BLaER1 (cell line): ENCODE measurements at regions not wholly inside any gene's neighbourhood (a gene's known extent, or its start where the extent isn't known, plus 50 kb on each side); places are given as distances from the start of the nearest gene placed in this dataset.
"Not testable (repeated sequence)": the region's sequence is repeated elsewhere in the genome, so short reads cannot be mapped to it uniquely, and the experiment has no call there.

Experiments used
- H3K27ac ChIP-seq: shearing (Covaris generic); formaldehyde crosslinking; 2 replicates; pipeline ENCODE4 v1.8.1; 2022
- H3K27me3 ChIP-seq: shearing (Covaris generic); formaldehyde crosslinking; 2 replicates; pipeline ENCODE4 v1.8.1; 2022
- H3K36me3 ChIP-seq: shearing (Covaris generic); formaldehyde crosslinking; 2 replicates; pipeline ENCODE4 v1.8.1; 2022
- H3K4me1 ChIP-seq: shearing (Covaris generic); formaldehyde crosslinking; 2 replicates; pipeline ENCODE4 v1.8.1; 2022
- H3K4me2 ChIP-seq: shearing (Covaris generic); formaldehyde crosslinking; 2 replicates; pipeline ENCODE4 v1.8.1; 2022
- H3K4me3 ChIP-seq: shearing (Covaris generic); formaldehyde crosslinking; 2 replicates; pipeline ENCODE4 v1.8.1; 2022
- H3K9ac ChIP-seq: shearing (Covaris generic); formaldehyde crosslinking; 2 replicates; pipeline ENCODE4 v1.8.1; 2022
- H3K9me3 ChIP-seq: shearing (Covaris generic); formaldehyde crosslinking; 2 replicates; pipeline ENCODE4 v1.8.1; 2022
- H4K20me1 ChIP-seq: shearing (Covaris generic); formaldehyde crosslinking; 2 replicates; pipeline ENCODE4 v1.8.1; 2022
- Cebpa-rat ChIP-seq: shearing (Covaris generic); IDR thresholded peaks from 2 replicates; pipeline ENCODE4 v1.8.1; 2022

DNA sequence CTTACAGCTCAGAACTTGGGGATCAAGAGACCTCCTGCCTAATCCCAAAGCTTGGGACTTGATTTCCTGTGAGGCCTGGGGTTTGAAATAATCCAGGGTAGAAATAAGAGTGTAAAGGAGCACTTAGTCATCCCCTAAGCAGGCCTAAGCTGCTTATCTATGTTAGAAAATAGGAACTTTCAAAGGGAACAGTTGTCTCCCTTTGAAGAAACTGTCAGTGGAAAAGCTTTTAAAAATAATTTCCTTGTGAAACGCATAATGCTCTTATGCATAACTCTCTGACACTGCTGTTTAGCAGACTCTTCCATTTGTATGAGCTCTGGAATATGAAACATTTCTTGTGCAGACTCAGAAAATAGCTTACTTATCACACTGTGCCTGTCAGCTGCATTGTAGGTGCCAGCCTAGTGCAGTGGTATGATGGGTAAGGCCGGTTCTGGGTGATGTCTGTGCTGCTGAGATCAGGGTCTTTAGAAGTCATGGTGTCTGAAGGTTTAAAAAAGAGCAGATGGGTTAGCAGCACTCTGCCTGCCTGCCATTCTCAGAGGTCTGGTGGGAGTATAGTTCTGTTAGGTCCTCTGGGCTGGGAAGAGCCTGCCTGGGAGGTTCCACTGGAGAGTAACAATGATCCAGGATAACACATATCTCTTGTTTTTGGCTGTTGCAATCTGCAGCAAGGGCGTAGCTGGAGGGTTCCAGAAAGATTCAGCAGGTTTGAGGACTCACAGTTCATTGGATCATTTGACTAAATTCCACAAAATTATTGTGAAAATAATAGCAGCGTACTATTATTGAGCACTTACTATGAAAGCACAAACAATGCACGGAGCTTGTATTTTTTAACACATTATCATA, 283.2 kb upstream of the MEX3C start:
- Histone ChIP-seq H3K4me1 (no peaks in the 10 kb centered on the region), H3K4me3 (no peak overlapping the region), H3K36me3 (no peaks in the 10 kb centered on the region), H3K9ac (no peak overlapping the region), H3K9me3 (no peaks in the 10 kb centered on the region), H4K20me1 (no peaks in the 10 kb centered on the region), H3K27ac (no peak overlapping the region), H3K4me2 (no peak overlapping the region), H3K27me3 (no peaks in the 10 kb centered on the region)
- TF ChIP-seq Cebpa-rat = no peak

DNA sequence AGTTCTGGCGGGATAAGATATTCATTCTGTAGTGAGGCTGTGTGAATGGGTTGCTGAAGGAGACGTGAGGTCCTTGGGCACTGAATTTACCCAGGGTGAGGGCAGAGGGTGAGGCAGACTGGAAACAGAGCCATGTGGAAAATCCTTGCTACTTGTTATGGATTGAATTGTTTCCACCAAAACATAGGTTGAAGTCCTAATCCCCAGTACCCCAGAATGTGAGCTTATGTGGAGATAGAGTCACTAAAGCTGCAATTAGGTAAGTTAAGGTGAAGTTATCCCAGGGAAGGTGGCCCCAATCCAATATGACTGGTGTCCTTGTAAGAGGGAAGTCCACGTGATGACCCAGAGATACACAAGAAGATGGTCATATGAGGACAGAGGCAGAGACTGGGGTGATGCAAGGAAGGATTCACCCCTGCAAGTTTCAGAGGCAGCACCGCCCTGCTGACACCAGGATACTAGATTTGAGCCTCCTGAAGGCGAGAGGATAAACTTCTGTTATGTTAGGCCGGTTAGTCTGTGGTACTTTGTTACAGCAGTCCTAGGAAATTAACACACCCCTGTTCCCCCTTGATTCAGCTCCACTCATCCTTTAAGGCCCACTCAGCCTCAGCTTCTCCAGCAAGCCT, 289.4 kb upstream of the MEX3C start:
- H3K27me3 ChIP-seq = no peaks in the 10 kb centered on the region
- no peak overlapping the region for H3K27ac ChIP-seq
- no peaks in the 10 kb centered on the region for H3K9me3 ChIP-seq
- TF ChIP-seq Cebpa-rat = no peak
- no peak overlapping the region for H3K4me2 ChIP-seq
- no peak overlapping the region for H3K4me3 ChIP-seq
- H3K4me1 ChIP-seq = no peaks in the 10 kb centered on the region
- no peaks in the 10 kb centered on the region for H3K36me3 ChIP-seq
- H3K9ac ChIP-seq = no peak overlapping the region
- no peaks in the 10 kb centered on the region for H4K20me1 ChIP-seq

DNA sequence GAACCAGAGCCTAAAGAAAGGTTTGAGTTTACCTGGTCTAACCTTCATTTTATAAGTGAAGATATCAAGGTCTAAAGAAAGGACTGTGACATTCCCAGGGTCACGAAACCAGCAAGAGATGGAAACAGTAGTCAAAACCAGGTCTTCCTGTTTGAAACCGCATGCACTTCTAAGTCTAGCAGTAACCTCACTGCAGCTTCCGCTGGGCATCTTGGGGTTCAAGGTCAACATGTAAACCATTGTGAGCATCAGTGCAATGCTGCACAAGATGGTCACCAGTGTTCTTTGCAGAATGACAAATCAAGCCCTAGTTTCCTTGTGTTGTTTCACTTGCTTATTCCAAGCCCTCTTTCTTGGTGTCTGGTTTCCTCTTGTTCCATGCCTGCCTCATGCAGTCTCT, 292.9 kb upstream of the MEX3C start:
- no peak for TF ChIP-seq Cebpa-rat
- H3K36me3 ChIP-seq = no peaks in the 10 kb centered on the region
- H3K27ac ChIP-seq = no peak overlapping the region

DNA sequence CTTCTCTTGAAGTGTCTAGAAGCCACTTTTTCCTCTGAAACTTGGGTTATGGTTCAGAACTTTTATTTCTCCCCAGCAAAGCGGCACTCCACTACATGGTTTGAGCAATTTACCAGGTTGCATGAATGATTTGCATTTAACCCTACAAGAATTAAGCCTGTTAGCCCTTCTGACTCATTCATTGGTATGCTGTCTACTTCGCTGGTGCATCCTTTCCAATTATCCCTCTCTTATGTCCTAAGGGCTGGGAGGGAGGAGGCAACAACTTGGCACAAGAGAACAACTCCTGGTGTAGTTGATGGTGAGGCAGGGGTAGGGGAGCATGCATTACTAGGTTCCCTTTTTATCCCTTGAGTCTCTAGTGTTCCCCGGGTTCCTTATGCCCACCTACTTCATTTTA, 293.4 kb upstream of the MEX3C start:
- Histone ChIP-seq H3K36me3 (no peaks in the 10 kb centered on the region), H3K4me1 (no peaks in the 10 kb centered on the region), H3K27ac (no peak overlapping the region), H3K27me3 (no peaks in the 10 kb centered on the region), H3K4me2 (no peak overlapping the region), H3K4me3 (no peak overlapping the region), H3K9ac (no peak overlapping the region), H3K9me3 (no peaks in the 10 kb centered on the region), H4K20me1 (no peaks in the 10 kb centered on the region)
- no peak for TF ChIP-seq Cebpa-rat

More for the DNA sequence above, 292.9 kb upstream of the MEX3C start:
- no peaks in the 10 kb centered on the region for H3K27me3 ChIP-seq
- no peak overlapping the region for H3K4me3 ChIP-seq
- H3K4me1 ChIP-seq = no peaks in the 10 kb centered on the region
- H4K20me1 ChIP-seq = no peaks in the 10 kb centered on the region
- no peaks in the 10 kb centered on the region for H3K9me3 ChIP-seq
- no peak overlapping the region for H3K9ac ChIP-seq
- no peak overlapping the region for H3K4me2 ChIP-seq

DNA sequence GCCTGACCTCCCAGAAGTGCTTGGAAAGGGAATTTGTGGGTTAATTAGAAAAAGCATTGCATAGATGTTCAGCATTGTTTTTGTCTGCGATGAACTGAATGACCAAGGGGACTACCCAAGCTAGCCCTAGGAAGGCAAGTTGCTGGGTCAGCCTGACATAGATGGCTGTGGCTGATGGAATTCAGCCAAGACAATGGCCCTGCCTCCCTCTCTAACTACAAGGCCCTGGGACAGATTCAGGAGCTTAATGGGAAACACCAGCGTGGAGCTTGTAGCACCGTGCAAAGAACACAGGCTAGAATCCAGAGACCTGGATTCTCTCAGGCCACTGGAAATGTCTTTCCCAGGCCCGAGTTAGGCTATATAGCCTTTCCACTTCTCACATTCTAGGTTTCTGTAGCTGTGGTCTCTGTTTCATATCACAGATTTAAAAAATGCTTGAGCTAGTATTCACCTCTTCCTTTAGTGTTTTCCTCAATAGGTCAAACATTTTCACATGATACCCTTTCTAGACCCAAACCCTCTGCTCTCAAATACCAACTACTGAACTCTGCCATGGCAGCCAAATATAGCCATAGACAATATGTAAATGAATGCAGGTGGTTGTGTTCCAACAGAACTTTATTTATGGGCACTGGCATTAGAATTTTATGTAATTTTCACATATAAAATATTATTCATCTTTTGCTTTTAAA, 294.3 kb upstream of the MEX3C start:
- H3K9ac ChIP-seq = no peak overlapping the region
- H3K27me3 ChIP-seq = no peaks in the 10 kb centered on the region
- no peak overlapping the region for H3K27ac ChIP-seq
- H4K20me1 ChIP-seq = no peaks in the 10 kb centered on the region
- H3K4me2 ChIP-seq = no peak overlapping the region
- no peaks in the 10 kb centered on the region for H3K9me3 ChIP-seq
- H3K4me1 ChIP-seq = no peaks in the 10 kb centered on the region
- H3K36me3 ChIP-seq = no peaks in the 10 kb centered on the region
- TF ChIP-seq Cebpa-rat = no peak
- H3K4me3 ChIP-seq = no peak overlapping the region

DNA sequence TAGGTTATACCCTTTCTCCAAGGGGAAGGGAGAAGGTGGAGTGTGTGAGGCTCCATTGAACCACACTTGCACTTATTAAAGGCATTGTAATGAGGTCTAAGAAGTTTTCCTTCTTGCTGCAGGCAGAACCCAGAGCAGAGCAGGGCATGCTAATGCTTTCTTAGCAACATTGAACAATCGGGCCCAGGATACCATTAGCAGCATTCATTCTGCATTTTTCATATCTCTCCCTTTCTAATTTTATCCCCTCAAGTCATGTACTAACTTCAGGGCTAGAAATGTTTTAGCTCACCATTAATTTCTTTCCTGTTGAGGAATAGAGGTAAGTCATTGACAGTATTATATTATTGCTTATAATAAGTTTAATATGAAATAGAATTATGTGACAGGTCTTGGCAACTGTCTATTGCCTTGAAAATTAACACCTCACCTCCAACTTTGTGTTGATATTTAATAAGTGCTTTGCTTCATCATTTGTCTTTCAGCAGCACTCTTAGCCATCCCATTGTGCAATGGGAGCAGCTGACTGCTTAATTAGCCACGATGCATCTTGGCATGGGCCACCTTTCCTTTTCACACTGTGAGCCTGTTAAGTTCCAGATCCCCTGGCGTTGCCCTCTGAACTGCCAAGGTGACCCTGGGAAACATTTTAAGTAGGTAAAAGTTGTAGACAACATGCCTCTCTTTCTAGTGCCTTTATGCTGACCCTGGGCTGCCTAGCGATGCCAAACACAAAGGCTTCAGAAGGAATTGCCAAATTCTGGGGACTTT, 300.8 kb upstream of the MEX3C start:
- no peak overlapping the region for H3K4me3 ChIP-seq
- no peak overlapping the region for H3K4me2 ChIP-seq
- H3K4me1 ChIP-seq = no peaks in the 10 kb centered on the region
- no peaks in the 10 kb centered on the region for H3K36me3 ChIP-seq
- no peaks in the 10 kb centered on the region for H3K27me3 ChIP-seq
- no peak overlapping the region for H3K27ac ChIP-seq
- no peak for TF ChIP-seq Cebpa-rat
- H3K9me3 ChIP-seq = no peaks in the 10 kb centered on the region
- no peak overlapping the region for H3K9ac ChIP-seq
- no peaks in the 10 kb centered on the region for H4K20me1 ChIP-seq

DNA sequence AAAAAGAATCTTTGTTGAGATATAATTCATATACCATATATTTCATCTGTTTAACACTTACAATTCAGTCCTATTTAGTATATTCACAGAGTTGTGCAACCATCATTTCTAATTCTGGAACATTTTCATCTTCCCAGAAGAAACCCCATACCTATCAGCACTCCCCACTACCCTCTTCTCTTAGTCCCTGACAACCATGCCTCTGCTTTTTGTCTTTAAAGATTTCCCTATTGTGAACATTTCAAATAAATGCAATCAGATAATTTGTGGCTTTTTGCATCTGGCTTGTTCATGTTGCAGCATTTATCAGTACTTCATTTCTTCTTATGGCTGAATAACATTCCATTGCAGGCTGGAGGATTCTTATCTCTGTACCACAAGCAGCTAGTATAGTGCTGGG, 305.9 kb upstream of the MEX3C start:
- Histone ChIP-seq H3K36me3 (no peaks in the 10 kb centered on the region), H3K27me3 (no peaks in the 10 kb centered on the region), H3K27ac (no peak overlapping the region), H3K9ac (no peak overlapping the region), H3K9me3 (peaks cover 19% of the 10 kb centered on the region), H3K4me3 (no peak overlapping the region), H3K4me2 (no peak overlapping the region), H3K4me1 (no peaks in the 10 kb centered on the region), H4K20me1 (no peaks in the 10 kb centered on the region)
- TF ChIP-seq Cebpa-rat = no peak

DNA sequence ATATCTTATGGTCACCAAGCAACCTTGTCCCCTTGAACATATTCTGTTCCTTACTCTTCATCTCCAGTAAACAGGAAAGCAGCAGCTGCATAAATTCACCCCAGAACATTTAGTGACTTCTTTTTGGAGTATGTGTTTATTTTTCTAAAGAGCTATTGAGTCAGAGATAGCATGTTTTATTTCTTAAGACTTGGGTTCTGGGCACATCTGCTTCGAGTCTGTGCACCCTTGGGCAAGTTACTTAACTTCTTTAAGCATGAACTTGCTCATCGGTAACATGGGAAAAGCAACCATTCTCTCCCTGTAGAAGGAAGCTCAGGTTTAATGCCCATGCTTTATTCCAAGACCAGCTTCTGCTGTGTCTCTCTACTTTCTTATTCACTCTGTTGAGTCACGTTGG, 309.3 kb upstream of the MEX3C start:
- H3K9me3 ChIP-seq = peaks cover 27% of the 10 kb centered on the region
- no peak overlapping the region for H3K9ac ChIP-seq
- no peaks in the 10 kb centered on the region for H3K36me3 ChIP-seq
- H3K4me3 ChIP-seq = no peak overlapping the region
- H3K27me3 ChIP-seq = no peaks in the 10 kb centered on the region
- no peaks in the 10 kb centered on the region for H4K20me1 ChIP-seq
- no peak for TF ChIP-seq Cebpa-rat
- no peak overlapping the region for H3K27ac ChIP-seq
- H3K4me2 ChIP-seq = no peak overlapping the region
- no peaks in the 10 kb centered on the region for H3K4me1 ChIP-seq

DNA sequence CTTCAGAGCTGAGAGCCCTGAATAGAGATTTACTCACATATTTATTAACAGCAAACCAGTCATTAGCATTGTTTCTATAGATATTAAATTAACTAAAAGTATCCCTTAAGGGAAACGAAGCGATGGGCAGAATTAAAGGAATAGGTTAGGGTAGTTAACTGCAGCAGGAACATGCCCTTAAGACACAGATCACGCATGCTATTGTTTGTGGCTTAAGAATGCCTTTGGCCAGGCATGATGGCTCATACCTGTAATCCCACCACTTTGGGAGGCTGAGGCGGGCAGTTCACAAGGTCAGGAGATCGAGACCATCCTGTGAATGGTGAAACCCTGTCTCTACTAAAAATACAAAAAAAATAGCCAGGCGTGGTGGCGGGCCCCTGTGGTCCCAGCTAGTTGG, 310.9 kb upstream of the MEX3C start:
- not testable (repeated sequence) for H3K4me3 ChIP-seq, H3K27me3 ChIP-seq, H4K20me1 ChIP-seq, H3K4me1 ChIP-seq, H3K4me2 ChIP-seq, H3K36me3 ChIP-seq, H3K9ac ChIP-seq, H3K27ac ChIP-seq
- peaks cover 27% of the 10 kb centered on the region for H3K9me3 ChIP-seq

DNA sequence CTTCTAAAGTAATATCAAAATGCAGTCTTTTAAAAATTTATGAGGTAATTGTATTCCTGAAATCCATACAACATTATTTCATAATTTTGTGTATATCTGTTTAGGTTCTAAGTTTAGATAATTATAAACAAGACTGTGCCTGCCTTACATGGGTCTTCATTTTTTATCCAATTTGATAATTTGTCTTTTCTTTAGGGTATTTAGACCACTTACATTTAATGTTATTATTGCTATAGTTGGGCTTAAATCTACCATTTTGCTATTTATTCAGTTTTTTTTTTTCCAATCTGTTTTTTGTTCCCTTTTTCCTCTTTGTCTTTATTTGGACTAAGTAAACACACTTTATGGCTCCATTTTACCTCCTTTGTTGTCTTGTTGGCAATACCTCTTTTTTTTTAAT, 312.5 kb upstream of the MEX3C start:
- Histone ChIP-seq H3K9me3 (peaks cover 27% of the 10 kb centered on the region), H3K4me2 (no peak overlapping the region), H3K9ac (no peak overlapping the region), H3K4me1 (no peaks in the 10 kb centered on the region), H3K27ac (no peak overlapping the region), H4K20me1 (no peaks in the 10 kb centered on the region), H3K4me3 (no peak overlapping the region), H3K36me3 (no peaks in the 10 kb centered on the region), H3K27me3 (no peaks in the 10 kb centered on the region)
- no peak for TF ChIP-seq Cebpa-rat
